HG02571 (cell line): ENCODE measurements at regions not wholly inside any gene's neighbourhood (a gene's known extent, or its start where the extent isn't known, plus 50 kb on each side); places are given as distances from the start of the nearest gene placed in this dataset.
"Not testable (repeated sequence)": the region's sequence is repeated elsewhere in the genome, so short reads cannot be mapped to it uniquely, and the experiment has no call there.

Source experiments
- ATAC-seq: cut with Tn5 transposase; IDR thresholded peaks from one replicate; pipeline ENCODE4 v1.9.1; 2021; ENCODE audit warnings: mild to moderate bottlenecking, moderate library complexity; ENCODE audit not compliant: unreplicated experiment

- ATAC-seq: no peak
Observed at GRCh38 chr13:111411919-111412650, 91.6 kb downstream of the TEX29 start.

- no peak for ATAC-seq
Observed at GRCh38 chr13:111413407-111414187, 93.2 kb downstream of the TEX29 start.

- no peak for ATAC-seq
Observed at GRCh38 chr13:111414341-111414740, 93.9 kb downstream of the TEX29 start.

GRCh38 chr13:111415246-111415645, 94.8 kb downstream of the TEX29 start:
- ATAC-seq: no peak

- no peak for ATAC-seq
Observed at GRCh38 chr13:111415765-111416164, 95.3 kb downstream of the TEX29 start.

GRCh38 chr13:111418101-111418500, 97.7 kb downstream of the TEX29 start:
- ATAC-seq: no peak

- ATAC-seq: no peak
Observed at GRCh38 chr13:111420113-111420876, 99.9 kb downstream of the TEX29 start.

- ATAC-seq: no peak
Observed at GRCh38 chr13:111421216-111421615, 100.8 kb downstream of the TEX29 start.

GRCh38 chr13:111422348-111422747, 101.9 kb downstream of the TEX29 start:
- no peak for ATAC-seq

GRCh38 chr13:111423168-111423785, 102.8 kb downstream of the TEX29 start:
- no peak for ATAC-seq

GRCh38 chr13:111424134-111424533, 103.7 kb downstream of the TEX29 start:
- no peak for ATAC-seq

- no peak for ATAC-seq
Observed at GRCh38 chr13:111425326-111425725, 104.9 kb downstream of the TEX29 start.

GRCh38 chr13:111429064-111429558, 108.7 kb downstream of the TEX29 start:
- ATAC-seq: peak; percentile 61

- no peak for ATAC-seq
Observed at GRCh38 chr13:111431206-111431605, 110.8 kb downstream of the TEX29 start.

- ATAC-seq: no peak
Observed at GRCh38 chr13:111434578-111435159, 114.2 kb downstream of the TEX29 start.

- ATAC-seq: no peak
Observed at GRCh38 chr13:111436446-111436845, 116.0 kb downstream of the TEX29 start.

- ATAC-seq: no peak
Observed at GRCh38 chr13:111437417-111437816, 117.0 kb downstream of the TEX29 start.

GRCh38 chr13:111437856-111438547, 117.6 kb downstream of the TEX29 start:
- ATAC-seq: no peak

- ATAC-seq: not testable (repeated sequence)
Observed at GRCh38 chr13:111440492-111440891, 120.0 kb downstream of the TEX29 start.

GRCh38 chr13:111443981-111444380, 123.5 kb downstream of the TEX29 start:
- no peak for ATAC-seq
